Left lung (tissue), 4 donors: ENCODE measurements at regions not wholly inside any gene's neighbourhood (a gene's known extent, or its start where the extent isn't known, plus 50 kb on each side); places are given as distances from the start of the nearest gene placed in this dataset.
A peak's percentile ranks its signal among the peaks of the same experiment; 100 is the strongest.

Source experiments
- ATAC-seq: fragments of 200-7000 bp; cut with Tn5 transposase; one replicate; pipeline ENCODE4 v1.9.1; 2020; ENCODE audit warnings: moderate library complexity
- DNase-seq, 4 donors: peaks; one replicate each; pipeline ENCODE4 v3.0.0-alpha.2; 2013 to 2020
- H3K27ac ChIP-seq, 2 donors: fragments of 200-600 bp; sonication (generic) in 1 of 2; one replicate each; pipeline versions ENCODE4 v1.5.0 to v1.8.0; 2020 to 2021
- H3K27me3 ChIP-seq, 2 donors: fragments of 200-600 bp; sonication (generic) in 1 of 2; one replicate each; pipeline versions ENCODE4 v1.5.0 to v1.8.0; 2020 to 2021
- H3K36me3 ChIP-seq, 2 donors: fragments of 200-600 bp; sonication (generic) in 1 of 2; one replicate each; pipeline versions ENCODE4 v1.5.0 to v1.8.0; 2020 to 2021
- H3K4me1 ChIP-seq, 2 donors: fragments of 200-600 bp; one replicate each; pipeline ENCODE4 v1.8.0; 2021
- H3K4me3 ChIP-seq, 2 donors: fragments of 200-600 bp; sonication (generic) in 1 of 2; one replicate each; pipeline versions ENCODE4 v1.5.0 to v1.8.0; 2020 to 2021; ENCODE audit warnings: mild to moderate bottlenecking in 1 of 2
- H3K9me3 ChIP-seq, 2 donors: fragments of 200-600 bp; sonication (generic) in 1 of 2; one replicate each; pipeline versions ENCODE4 v1.5.0 to v1.8.0; 2020 to 2021
- intact Hi-C, 2 donors: fragments of 100-400 bp; cut with DNase I; formaldehyde crosslinking; loops; one replicate each; pipeline versions ENCODE4 v1.11.2 to v1.14.2; 2022
- TF ChIP-seq, protein P1 (sequence below), 2 donors: fragments of 200-600 bp; sonication (generic) in 1 of 2; IDR thresholded peaks; one replicate each; pipeline versions ENCODE4 v1.5.0 to v1.8.0; 2021; ENCODE audit warnings: antibody characterized with exemption in 2 of 2
- donor health status: DM: no; HTN: yes; CAD: no.
- donor health status: DM: no; HTN: no; CAD: no.

DNA sequence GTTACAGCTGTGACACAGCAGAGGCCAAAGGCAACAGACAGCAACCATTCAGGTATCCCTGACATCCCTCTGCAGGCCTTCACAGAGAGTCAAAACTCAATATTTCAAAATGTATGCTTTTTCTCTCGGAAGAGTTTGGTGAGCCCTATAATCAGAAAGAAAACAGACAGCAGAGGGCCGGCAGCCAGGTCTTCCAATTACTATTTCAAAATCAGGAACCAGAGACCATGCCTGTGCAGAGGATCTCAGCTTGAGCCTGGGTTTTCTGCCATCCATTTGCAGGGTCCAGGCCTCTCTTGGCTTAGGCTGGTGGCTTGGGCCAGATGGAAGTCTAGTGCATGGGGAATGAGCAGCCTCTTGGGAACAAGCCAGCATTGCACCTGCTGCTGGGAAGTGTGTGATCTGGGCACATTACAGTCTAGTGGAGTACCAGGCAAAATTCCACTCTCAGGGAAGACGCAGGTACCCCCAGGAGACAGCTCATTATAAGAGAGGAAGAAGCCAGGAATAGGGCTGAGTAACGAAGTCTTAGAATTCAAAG, 231.3 kb downstream of the ENC1 start:
- Histone ChIP-seq H3K27ac (no peak overlapping the region), H3K4me1 (peaks cover 6 to 8% of the 10 kb centered on the region in 2 donors), H3K36me3 (no peaks in the 10 kb centered on the region), H3K4me3 (no peak overlapping the region), H3K27me3 (no peaks in the 10 kb centered on the region), H3K9me3 (no peaks in the 10 kb centered on the region)
- intact Hi-C loops = no loop called here
- ATAC-seq (no peak), DNase-seq (no peak)
- TF ChIP-seq, protein P1, sequence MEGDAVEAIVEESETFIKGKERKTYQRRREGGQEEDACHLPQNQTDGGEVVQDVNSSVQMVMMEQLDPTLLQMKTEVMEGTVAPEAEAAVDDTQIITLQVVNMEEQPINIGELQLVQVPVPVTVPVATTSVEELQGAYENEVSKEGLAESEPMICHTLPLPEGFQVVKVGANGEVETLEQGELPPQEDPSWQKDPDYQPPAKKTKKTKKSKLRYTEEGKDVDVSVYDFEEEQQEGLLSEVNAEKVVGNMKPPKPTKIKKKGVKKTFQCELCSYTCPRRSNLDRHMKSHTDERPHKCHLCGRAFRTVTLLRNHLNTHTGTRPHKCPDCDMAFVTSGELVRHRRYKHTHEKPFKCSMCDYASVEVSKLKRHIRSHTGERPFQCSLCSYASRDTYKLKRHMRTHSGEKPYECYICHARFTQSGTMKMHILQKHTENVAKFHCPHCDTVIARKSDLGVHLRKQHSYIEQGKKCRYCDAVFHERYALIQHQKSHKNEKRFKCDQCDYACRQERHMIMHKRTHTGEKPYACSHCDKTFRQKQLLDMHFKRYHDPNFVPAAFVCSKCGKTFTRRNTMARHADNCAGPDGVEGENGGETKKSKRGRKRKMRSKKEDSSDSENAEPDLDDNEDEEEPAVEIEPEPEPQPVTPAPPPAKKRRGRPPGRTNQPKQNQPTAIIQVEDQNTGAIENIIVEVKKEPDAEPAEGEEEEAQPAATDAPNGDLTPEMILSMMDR (IDR thresholded peaks at IDR 0.05) = no peak

DNA sequence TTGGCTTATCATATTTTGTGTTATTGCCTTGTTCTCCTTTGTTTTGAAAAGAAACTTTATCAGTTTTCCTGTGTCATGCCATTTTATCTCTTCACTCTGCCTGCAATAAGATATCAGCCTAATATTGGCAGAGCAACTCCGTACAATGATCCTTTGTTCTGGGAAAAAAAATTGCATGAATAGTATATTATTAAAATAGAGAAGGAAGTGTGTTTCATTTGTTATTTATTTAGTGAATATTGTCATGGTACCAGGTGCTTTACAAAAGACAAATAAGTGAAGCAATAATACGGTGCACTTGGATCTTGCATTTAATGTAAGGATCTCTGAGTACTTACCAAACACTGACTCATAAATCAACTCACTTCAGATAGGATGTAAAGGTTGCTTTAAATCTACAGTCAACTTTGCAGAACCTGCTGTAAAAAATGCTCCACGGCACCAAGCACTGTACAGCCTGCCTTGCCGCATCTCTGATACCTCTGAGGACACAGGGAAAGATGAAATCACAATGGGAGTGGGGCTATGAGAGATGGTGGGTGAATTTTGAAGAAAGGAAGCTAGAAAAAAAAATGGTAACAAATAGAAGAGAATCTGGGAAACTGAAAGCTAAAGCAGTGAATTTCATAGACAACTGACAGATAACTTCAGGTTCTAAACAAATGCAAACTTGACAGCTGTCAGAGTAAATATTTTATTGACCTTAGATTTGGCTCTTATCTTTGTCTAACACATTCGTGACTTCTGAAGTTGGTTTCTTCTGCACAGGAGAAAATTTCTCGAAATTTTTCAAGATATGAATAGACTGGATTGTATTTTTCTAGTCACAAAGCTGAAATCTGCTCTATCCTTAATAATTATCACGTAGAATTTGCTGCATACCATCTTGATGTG, 232.1 kb downstream of the ENC1 start:
- Histone ChIP-seq H3K4me1 (peaks cover 6 to 8% of the 10 kb centered on the region in 2 donors), H3K27ac (no peak overlapping the region), H3K27me3 (no peaks in the 10 kb centered on the region), H3K36me3 (no peaks in the 10 kb centered on the region), H3K4me3 (no peak overlapping the region), H3K9me3 (no peaks in the 10 kb centered on the region)
- DNase-seq (no peak), ATAC-seq (peak; percentile 34)
- intact Hi-C loops = no loop called here
- TF ChIP-seq, protein P1 (IDR thresholded peaks at IDR 0.05) = no peak

DNA sequence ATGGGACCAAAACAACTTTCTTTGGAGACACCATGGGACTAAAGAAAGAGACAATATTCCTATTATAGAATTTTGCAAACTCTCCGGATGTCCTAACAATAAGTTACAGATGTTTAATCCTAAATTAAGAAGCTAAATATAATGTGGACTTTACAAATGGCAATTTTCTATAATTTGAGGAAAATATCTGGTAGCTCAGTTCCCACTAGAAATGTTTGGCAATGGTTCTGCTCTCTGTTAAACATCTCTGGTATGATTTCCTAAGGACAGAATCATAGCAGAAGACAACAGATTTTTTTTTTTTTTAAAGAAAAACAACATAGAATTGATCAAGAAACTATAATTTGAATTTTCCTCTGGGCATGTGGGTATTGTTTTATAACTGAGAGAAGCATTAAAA, 232.8 kb downstream of the ENC1 start:
- ATAC-seq = no peak
- H3K9me3 ChIP-seq = no peaks in the 10 kb centered on the region
- H3K4me1 ChIP-seq = peaks cover 6 to 8% of the 10 kb centered on the region in 2 donors

DNA sequence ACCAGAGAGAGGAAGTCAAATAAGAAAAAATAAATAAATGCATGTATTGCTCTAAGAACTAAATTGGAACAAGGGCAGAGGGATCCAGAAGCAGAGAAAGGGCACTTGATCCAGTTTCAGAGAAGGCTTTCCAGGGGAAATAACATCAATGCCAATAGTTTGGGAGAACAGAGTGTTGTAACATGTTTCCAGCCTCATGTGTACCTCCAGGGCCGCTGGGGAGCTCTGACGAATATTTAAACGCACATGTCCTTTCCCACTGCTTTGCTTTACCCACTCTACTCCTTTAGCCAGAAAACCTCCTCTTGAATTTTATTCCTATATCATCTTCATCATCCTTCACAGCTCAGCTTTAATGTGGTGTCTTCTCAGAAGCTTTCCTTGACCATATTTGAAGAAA, 233.7 kb downstream of the ENC1 start:
- no peak overlapping the region for H3K4me3 ChIP-seq
- no peaks in the 10 kb centered on the region for H3K36me3 ChIP-seq
- intact Hi-C loops = no loop called here
- no peak overlapping the region for H3K27ac ChIP-seq
- no peaks in the 10 kb centered on the region for H3K9me3 ChIP-seq
- peaks cover 6 to 8% of the 10 kb centered on the region in 2 donors for H3K4me1 ChIP-seq
- no peaks in the 10 kb centered on the region for H3K27me3 ChIP-seq
- TF ChIP-seq, protein P1 (IDR thresholded peaks at IDR 0.05) = no peak
- ATAC-seq = peak; percentile 74
- DNase-seq = no peak

More for the DNA sequence above, 232.8 kb downstream of the ENC1 start:
- intact Hi-C loops = no loop called here
- no peak overlapping the region for H3K27ac ChIP-seq
- no peaks in the 10 kb centered on the region for H3K36me3 ChIP-seq
- H3K4me3 ChIP-seq = no peak overlapping the region
- TF ChIP-seq, protein P1 (IDR thresholded peaks at IDR 0.05) = no peak
- no peaks in the 10 kb centered on the region for H3K27me3 ChIP-seq
- no peak for DNase-seq

- H3K27ac ChIP-seq = no peak overlapping the region
- intact Hi-C loops = no loop called here
- no peaks in the 10 kb centered on the region for H3K36me3 ChIP-seq
- no peaks in the 10 kb centered on the region for H3K27me3 ChIP-seq
- ATAC-seq (no peak), DNase-seq (no peak)
- peaks cover 6 to 8% of the 10 kb centered on the region in 2 donors for H3K4me1 ChIP-seq
- TF ChIP-seq, protein P1 (IDR thresholded peaks at IDR 0.05) = no peak
- no peak overlapping the region for H3K4me3 ChIP-seq
- H3K9me3 ChIP-seq = no peaks in the 10 kb centered on the region
Measured at GRCh38 chr5:74405593-74405992, 234.9 kb downstream of the ENC1 start.
